GM18907 (cell line): ENCODE measurements at regions not wholly inside any gene's neighbourhood (a gene's known extent, or its start where the extent isn't known, plus 50 kb on each side); places are given as distances from the start of the nearest gene placed in this dataset.

Experiments
- ATAC-seq: cut with Tn5 transposase; IDR thresholded peaks from one replicate; pipeline ENCODE4 v1.9.1; 2021; ENCODE audit warnings: mild to moderate bottlenecking, moderate library complexity; ENCODE audit not compliant: unreplicated experiment

DNA sequence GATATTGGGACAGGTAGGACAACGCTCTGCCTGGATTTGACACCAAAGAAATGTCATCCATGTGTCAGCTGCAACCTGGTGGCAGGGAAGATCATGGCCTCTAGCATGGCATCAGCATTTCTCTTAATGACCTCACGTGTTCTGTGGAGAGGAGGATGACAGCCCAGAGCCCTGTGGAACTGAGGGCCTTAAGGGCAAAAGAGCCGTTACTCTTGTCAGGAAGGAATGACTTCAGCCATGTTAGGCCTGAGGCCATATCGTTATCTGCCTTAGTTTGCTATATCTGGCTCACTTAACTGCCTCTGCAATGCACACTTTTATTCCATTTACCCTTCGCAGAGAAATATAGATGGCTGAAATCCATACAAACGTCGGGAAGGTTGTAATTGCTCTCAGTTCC lies 83.2 kb upstream of the PBX1 start:
- ATAC-seq: no peak

DNA sequence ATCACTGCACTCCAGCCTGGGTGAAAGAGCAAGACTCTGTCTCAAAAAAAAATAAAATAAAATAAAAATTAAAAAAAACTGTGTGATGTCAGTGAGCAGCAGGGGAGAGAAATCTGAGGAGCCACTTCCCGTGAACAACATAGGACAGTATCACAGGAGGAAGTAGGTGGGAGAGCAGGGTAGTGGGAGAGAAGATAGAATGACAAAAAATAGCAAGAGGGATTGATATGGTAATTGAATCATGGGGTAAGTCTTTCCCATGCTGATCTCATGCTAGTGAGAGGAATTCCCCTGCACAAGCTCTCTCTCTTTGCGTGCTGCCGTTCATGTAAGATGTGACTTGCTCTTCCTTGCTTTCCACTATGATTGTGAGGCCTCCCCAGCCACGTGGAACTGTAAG lies 81.6 kb upstream of the PBX1 start:
- no peak for ATAC-seq

DNA sequence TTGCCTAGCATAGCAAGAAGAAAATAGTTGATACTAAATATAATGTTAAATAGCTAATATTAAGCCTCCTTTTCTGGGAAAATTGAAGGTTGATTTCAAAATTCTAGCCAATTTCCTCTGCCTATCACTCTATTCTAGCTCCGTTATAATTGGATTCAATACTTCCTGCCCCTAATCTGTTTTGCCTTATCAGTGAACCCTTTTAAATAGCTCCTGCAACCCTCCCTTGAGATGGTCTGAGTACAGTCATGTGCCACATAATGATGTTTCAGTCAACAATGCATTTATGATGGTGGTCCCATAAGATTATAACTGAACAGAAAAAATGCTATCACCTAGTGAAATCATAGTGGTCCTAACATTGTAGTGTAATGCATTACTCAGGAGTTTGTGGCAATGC lies 79.7 kb upstream of the PBX1 start:
- ATAC-seq: no peak

DNA sequence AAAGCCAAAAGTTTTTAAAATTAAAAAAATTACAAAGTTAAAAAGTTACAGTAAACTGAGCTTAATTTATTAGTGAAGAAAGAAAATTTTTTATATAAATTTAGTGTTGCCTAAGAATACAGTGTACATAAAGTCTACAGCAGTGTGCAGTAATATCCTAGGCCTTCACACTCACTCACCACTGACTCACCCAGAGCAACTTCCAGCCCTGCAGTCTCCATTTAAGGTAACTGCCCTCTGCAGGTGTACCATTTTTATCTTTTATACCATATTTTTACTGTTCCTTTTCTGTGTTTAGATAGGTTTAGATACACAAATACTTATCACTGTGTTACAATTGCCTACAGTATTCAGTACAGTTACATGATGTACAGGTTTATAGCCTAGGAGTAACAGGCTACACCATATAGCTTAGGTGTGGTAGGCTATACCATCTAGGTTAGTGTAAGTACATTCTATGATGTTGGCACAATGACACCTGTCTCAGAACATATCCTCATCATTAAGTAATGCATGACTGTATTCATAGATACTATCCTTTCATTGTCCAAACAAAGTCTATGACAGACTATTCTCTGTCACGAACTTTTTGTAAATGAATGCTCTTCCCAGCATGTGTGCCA lies 78.6 kb upstream of the PBX1 start:
- no peak for ATAC-seq

DNA sequence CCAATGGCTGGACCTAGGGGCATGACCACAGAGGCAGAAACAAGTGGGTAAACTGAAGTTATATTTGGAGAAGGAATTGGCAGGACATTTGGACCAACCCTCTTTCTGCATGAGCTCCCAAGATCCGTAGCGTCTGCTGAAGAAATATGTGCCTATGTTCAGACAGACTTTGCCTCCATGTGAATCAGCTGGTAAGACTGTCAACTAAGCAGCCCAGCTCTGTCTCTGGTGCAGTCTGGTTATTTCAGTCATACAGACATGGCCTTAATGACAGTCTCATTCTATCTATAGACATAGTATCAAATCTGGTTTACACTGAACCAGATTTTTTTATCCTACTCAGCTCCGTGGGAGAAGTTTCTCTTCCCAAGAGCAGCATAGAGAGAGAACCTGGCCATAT lies 63.1 kb upstream of the PBX1 start:
- no peak for ATAC-seq

DNA sequence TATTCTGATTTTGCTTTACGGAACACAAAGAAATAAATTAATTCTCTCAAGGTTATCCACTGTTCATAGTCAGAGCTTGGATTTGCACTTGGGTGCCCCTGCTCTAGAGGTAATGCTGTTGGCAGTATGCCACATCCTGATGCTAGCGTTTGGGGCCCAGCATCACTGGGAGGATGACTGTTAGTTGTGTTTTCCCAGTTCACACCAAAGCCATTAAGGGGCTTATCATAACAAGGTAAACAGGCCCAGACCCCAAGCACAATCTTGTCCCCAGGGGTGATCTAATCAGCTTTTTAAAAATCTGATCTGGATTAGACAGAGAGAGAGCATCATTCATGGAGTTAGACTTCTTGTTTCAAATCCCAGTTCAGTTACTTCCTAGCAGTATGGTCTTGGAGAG lies 60.2 kb upstream of the PBX1 start:
- ATAC-seq: no peak

DNA sequence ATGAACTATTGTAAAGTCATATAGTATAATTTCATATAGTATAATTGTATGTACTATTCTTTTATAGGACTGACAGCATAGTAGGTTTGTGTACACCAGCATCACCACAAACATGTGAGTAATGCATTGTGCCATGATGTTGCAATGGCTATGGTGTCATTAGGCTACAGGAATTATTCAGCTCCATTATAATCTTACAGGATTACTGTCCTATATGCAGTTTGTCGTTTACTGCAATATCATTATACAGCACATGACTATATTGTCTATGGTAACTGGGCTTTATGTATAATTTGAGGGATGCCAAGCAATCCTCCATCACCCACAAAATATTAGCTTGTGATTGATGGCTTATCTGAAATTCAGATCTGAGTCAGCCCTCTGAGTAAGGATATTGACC lies 54.2 kb upstream of the PBX1 start:
- ATAC-seq: no peak
